HG03439 (cell line): ENCODE measurements at regions not wholly inside any gene's neighbourhood (a gene's known extent, or its start where the extent isn't known, plus 50 kb on each side); places are given as distances from the start of the nearest gene placed in this dataset.
"Not testable (repeated sequence)": the region's sequence is repeated elsewhere in the genome, so short reads cannot be mapped to it uniquely, and the experiment has no call there.

Experiments
- ATAC-seq: cut with Tn5 transposase; IDR thresholded peaks from one replicate; pipeline ENCODE4 v1.9.1; 2021; ENCODE audit warnings: mild to moderate bottlenecking, moderate library complexity; ENCODE audit not compliant: unreplicated experiment

- no peak for ATAC-seq
These were observed 209.8 kb upstream of the NOCT start for GRCh38 chr4:138805736-138806135.

GRCh38 chr4:138804711-138805110 is 210.9 kb upstream of the NOCT start:
- no peak for ATAC-seq

DNA sequence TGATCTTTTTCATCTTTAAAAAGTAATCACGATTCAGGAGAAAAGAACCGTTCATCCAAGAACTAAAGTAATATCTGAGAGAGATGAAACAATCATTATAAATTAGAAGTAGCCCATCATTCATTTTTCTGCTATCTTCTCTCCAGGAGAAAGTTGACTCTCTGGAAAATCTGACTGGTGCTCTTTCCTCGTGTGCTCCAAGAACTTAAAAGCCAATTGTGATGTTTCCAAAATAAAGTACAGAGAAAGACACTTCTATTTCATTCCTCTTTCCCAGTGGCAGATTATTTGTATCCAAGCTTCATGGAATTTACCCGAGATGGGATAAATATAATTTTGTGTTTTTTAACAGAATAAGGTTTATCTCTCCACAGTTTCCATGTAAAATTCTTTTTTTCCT is 212.5 kb upstream of the NOCT start:
- no peak for ATAC-seq

DNA sequence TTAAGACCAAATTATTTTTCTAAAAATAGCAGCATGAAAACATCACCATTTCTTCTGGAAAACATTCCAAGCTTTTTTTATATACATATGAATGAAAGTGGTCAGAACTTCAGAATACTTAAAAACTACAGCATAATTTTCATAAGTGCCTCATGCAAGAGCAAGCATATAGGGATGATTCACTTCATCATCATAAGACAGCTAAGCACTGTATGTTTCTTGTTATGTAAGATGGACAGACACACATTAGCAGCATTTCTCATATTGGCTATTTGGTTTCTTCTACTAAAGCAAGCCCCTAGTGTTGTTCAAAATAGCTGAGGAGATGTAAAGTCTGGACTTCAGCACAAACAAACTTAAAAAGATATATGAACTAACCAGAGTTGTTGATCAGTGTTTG is 213.1 kb upstream of the NOCT start:
- no peak for ATAC-seq

DNA sequence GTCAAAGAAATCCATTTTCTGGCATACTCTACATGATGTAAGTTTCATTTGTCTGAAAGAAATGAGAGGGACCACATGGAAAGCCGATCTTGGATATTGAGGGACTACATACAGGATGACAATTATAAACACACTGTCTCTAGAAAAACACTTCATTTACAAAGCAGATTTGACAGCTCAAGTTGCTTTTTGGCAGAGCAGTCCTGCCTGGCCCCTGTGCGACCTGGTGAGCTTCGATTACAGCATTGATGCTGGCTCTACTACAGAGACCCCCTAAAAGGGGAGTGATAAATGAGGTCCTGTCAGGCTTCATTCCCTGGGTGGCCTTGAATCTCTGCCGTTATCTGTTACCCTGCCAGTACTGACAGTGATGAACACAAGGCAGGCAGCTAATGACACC is 215.2 kb upstream of the NOCT start:
- no peak for ATAC-seq

- no peak for ATAC-seq
These were observed 217.2 kb upstream of the NOCT start for GRCh38 chr4:138798404-138798803.

- no peak for ATAC-seq
These were observed 217.9 kb upstream of the NOCT start for GRCh38 chr4:138797646-138798045.

DNA sequence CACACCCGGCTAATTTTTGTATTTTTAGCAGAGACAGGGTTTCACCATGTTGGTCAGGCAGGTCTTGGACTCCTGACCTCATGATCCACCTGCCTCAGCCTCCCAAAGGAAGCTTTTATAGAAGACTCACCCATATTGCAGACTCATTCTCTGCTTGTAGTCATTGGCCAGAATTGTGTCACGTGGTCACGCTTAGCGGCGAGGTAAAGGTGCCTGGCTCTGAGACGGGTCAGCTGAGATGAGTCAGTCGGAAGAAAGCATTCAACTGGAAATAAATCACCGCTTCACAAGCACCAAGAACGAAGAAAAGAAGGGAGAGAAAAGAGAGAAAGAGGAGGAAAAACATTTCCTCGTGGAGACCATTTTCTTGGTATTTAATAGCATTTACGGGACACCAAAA is 218.8 kb upstream of the NOCT start:
- no peak for ATAC-seq

GRCh38 chr4:138790706-138791340 is 224.8 kb upstream of the NOCT start:
- ATAC-seq: no peak

GRCh38 chr4:138789796-138790195 is 225.8 kb upstream of the NOCT start:
- no peak for ATAC-seq

GRCh38 chr4:138788857-138789256 is 226.7 kb upstream of the NOCT start:
- no peak for ATAC-seq

DNA sequence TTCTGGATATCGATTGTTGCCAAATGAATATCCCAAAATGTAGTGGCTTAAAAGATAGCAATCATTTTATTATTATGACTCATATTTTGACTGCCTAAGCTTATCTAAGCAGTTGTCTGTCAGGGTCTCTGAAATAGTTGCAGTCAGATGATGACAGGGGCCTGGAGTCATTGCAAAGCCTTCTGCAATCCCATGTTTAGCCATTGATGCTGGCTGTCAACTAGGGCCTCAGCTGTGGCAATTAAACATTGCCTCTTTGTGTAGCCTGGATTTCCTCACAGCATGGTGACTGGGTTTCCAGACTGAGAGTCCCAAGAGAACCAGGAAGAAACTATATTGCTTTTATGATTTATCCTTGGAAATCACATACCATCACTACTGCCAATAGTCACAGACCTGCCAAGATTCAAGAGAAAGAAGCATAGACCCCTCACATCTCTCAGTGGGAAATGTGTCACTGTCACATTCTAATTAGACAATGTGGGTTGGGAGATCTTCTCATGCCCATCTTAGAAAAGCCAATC is 227.3 kb upstream of the NOCT start:
- ATAC-seq: no peak

GRCh38 chr4:138779761-138780160 is 235.8 kb upstream of the NOCT start:
- not testable (repeated sequence) for ATAC-seq

DNA sequence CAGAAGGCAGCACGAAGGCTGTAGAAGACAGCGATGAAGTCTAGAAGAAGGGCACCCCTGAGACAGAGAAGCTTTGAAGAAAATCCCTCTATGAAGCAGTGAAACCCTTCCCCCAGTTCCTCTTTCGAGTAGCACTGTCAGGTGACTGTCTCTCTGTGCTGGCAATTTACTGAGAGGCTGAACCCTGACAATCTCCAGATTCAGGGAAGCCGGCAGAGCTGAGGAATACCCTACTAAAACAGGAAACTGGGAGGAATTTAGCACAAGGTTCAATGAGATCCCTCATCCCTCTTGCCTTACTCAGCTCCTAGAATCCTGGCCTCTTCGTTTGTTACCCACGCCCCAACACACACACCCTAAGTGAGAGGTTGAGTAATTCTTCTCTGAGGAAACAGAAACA is 239.7 kb upstream of the NOCT start:
- ATAC-seq: peak; percentile 83

DNA sequence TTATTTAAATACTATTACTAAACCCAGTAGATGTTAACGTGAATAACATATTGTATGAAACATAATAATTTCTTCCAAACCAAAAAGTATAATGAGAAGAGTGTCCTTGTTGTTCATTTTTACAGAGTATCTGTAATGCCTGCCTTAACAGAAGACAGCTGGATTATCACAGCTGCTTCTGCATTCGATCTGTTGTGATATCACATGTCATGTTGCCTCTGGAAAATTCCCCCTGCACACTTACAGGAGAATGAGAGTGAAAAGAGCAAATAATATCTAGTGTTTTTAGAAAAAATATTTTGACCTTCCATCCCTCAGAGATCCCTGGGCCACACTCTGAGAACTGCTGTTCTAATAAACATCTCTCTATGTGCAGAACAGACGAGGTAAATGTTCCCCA is 240.1 kb upstream of the NOCT start:
- ATAC-seq: peak; percentile 14

DNA sequence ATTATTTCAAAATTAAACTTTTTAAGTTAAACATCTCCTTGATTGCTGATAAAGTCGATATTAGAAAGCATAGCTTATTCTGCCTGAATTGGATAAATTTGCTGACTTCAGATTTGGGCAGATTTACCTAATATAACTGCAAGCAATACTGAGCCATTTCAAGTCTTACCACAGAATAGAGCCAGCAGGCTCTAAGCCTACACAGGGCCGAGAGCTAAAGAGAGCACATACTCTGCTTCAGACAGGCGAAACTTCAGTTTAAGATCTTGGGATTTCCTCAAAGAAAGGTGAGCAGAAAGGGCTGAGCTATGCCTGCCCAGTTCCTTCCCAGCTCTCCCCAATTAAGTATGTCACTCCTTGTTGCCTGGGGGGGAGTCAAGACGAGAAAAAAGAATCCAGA is 240.6 kb upstream of the NOCT start:
- no peak for ATAC-seq

- not testable (repeated sequence) for ATAC-seq
These were observed 241.5 kb upstream of the NOCT start for GRCh38 chr4:138774125-138774524.

DNA sequence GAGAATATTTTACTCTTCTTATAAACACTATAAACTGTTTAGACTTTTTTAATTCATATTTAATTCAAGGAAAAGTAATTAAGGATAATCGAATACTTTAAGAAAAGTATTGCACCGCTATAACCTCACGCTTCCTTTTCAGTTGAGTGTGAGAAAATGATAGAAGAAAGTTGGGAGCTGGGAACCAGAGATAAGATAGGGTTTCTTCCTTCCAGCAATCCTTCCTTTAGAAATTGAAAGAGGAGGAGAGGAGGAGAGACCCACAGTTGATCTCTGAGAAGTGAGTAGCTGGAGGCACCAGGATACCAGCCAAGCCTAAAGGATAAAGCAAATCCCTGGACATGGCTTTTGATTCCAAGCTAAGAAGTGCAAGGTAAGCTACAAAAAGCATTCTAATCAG is 242.3 kb upstream of the NOCT start:
- ATAC-seq: no peak

- no peak for ATAC-seq
These were observed 243.2 kb upstream of the NOCT start for GRCh38 chr4:138772366-138772765.

DNA sequence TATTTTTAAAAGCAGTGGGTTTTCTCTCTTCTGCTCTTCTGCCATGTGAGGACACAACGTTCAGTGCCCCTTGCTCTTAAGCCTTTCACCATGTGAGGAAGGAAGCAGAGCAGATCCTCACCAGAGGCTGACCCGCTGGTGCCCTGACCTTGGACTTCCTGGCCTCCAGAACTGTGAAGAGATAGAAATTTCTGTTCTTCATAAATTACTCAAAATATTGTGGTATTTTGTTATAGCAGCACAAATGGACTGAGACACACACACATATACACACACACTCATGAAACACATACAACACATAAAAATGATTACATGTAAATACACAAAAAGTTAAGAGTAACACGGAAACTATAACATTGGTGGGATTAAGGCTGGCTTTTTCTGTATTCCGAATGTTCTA is 244.8 kb upstream of the NOCT start:
- no peak for ATAC-seq

GRCh38 chr4:138766332-138766731 is 249.2 kb upstream of the NOCT start:
- ATAC-seq: no peak

- no peak for ATAC-seq
These were observed 250.1 kb upstream of the NOCT start for GRCh38 chr4:138765442-138765841.

- ATAC-seq: no peak
These were observed 253.9 kb upstream of the NOCT start for GRCh38 chr4:138761638-138762220.
